Body of pancreas (tissue), 4 donors: ENCODE measurements at regions not wholly inside any gene's neighbourhood (a gene's known extent, or its start where the extent isn't known, plus 50 kb on each side); places are given as distances from the start of the nearest gene placed in this dataset.

Experiments
- ATAC-seq: fragments of 150-250 bp; one replicate; pipeline ENCODE4 v1.9.1; 2016
- DNase-seq, 4 donors: peaks; one replicate each; pipeline ENCODE4 v3.0.0-alpha.2; 2019
- H3K27ac ChIP-seq, 4 donors: fragments of 200-600 bp; sonication (generic); 1 replicate in 3 of 4; 2 replicates in 1 of 4; pipeline versions ENCODE4 v1.5.1 to v1.6.1; 2016 to 2019; ENCODE audit warnings: mild to moderate bottlenecking in 1 of 4, mixed read lengths in 1 of 4, moderate library complexity in 1 of 4
- H3K27me3 ChIP-seq, 2 donors: fragments of 200-600 bp; sonication (generic); one replicate each; pipeline ENCODE4 v1.6.0; 2016; ENCODE audit warnings: mild to moderate bottlenecking in 1 of 2
- H3K36me3 ChIP-seq, 2 donors: fragments of 200-600 bp; sonication (generic); replicated peaks in 1 of 2; 2 replicates each; pipeline ENCODE4 v1.5.1; 2016; ENCODE audit warnings: low read depth in 2 of 2; ENCODE audit not compliant: insufficient read depth in 1 of 2
- H3K4me1 ChIP-seq: fragments of 200-600 bp; sonication (generic); one replicate; pipeline ENCODE4 v1.6.0; 2016
- H3K4me3 ChIP-seq, 2 donors: fragments of 200-600 bp; sonication (generic); 1 replicate in 1 of 2; 2 replicates in 1 of 2; pipeline ENCODE4 v1.5.1; 2016 to 2019
- H3K9me3 ChIP-seq, 3 donors: fragments of 200-600 bp; sonication (generic); 1 replicate in 2 of 3; 2 replicates in 1 of 3; pipeline ENCODE4 v1.5.1; 2016
- POLR2A ChIP-seq, 3 donors: fragments of 450-650 bp; IDR thresholded peaks; one replicate each; pipeline ENCODE4 v1.6.1; 2016; ENCODE audit warnings: antibody characterized with exemption in 3 of 3, mild to moderate bottlenecking in 2 of 3
- WGBS, 2 donors: methylation state at CpG; one replicate each; pipeline ENCODE4 v1.1.5; 2017; 5-methylcytosine and 5-hydroxymethylcytosine counted together
- intact Hi-C: fragments of 100-400 bp; cut with DNase I; formaldehyde crosslinking; loops from one replicate; pipeline ENCODE4 v1.15.1; 2023
- TF ChIP-seq, protein P1 (sequence below), 7 experiments: fragments of 450-650 bp in 4 of 7; fragments of 200-600 bp in 3 of 7; sonication (generic) in 3 of 7; IDR thresholded peaks; one replicate each; pipeline ENCODE4 v1.5.1; 2016 to 2019; ENCODE audit warnings: antibody characterized with exemption in 7 of 7

DNA sequence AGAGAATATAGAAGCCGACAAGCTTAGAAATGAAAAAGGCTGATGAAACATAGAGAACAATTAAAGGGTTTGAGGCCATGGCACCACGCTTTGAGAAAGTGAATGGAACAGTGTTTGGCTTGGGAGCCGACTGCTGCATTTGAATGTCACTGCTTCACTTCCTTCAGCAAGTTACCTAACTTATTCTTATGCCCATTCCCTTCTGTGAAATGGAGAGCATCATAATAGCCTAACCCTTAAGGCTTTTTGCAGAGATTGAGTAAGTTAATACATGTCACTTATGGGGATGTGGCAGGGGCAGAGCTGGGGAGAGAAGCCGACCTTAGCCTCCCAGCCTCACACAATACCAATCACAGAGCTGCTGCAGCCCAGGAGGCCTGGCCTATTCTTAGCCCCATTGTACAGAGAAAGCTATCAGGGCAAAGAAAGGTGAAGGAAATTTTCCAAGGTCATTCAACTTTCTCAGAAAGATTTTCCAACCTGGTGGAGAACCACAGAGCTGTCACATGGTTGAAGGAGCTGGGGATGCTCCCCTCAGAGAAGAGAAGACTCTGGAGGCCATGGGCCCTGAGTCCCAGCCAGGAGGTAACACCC is 186.0 kb upstream of the GDF10 start:
- no peak for DNase-seq
- ATAC-seq: no peak
- Histone ChIP-seq H3K4me3 (no peak overlapping the region), H3K27me3 (no peaks in the 10 kb centered on the region), H3K27ac (no peak overlapping the region), H3K4me1 (no peaks in the 10 kb centered on the region), H3K9me3 (no peaks in the 10 kb centered on the region), H3K36me3 (no peaks in the 10 kb centered on the region)
- TF ChIP-seq POLR2A (IDR thresholded peaks at IDR 0.05): no peak
- TF ChIP-seq, protein P1, sequence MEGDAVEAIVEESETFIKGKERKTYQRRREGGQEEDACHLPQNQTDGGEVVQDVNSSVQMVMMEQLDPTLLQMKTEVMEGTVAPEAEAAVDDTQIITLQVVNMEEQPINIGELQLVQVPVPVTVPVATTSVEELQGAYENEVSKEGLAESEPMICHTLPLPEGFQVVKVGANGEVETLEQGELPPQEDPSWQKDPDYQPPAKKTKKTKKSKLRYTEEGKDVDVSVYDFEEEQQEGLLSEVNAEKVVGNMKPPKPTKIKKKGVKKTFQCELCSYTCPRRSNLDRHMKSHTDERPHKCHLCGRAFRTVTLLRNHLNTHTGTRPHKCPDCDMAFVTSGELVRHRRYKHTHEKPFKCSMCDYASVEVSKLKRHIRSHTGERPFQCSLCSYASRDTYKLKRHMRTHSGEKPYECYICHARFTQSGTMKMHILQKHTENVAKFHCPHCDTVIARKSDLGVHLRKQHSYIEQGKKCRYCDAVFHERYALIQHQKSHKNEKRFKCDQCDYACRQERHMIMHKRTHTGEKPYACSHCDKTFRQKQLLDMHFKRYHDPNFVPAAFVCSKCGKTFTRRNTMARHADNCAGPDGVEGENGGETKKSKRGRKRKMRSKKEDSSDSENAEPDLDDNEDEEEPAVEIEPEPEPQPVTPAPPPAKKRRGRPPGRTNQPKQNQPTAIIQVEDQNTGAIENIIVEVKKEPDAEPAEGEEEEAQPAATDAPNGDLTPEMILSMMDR (IDR thresholded peaks at IDR 0.05): no peak
- intact Hi-C loops: no loop called here
- WGBS, 2 donors: 77 to 86% methylated on average over 4 of the region's 4 CpGs

DNA sequence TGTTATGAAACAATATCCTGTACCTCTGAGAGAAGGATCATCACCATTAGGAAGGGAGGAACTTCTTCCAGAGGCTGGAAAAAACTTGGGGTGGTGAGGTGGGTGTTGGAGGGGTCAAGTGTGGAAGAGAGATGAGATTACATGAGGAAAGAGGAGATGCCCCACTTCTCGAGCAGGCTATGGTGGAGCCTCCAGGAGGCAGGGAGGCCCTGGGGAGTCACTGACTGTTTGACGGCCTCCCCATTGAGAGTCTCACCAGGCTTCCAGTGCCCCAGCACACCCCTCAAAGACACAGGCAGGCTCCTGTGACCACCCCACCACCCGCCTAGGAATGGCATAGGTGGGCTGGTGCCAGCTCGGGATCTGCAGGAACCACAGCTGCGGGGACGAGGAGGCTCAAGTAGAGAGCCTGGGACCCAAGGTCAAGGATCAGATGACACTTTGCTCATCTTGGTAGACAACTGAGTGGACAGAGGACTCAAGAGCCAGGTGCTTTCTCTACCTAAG is 185.3 kb upstream of the GDF10 start:
- no peaks in the 10 kb centered on the region for H3K4me1 ChIP-seq
- no peak overlapping the region for H3K4me3 ChIP-seq
- DNase-seq: no peak
- WGBS, 2 donors: 85 to 95% methylated on average over 6 of the region's 6 CpGs
- H3K9me3 ChIP-seq: no peaks in the 10 kb centered on the region
- no peak for ATAC-seq
- H3K27me3 ChIP-seq: no peaks in the 10 kb centered on the region
- intact Hi-C loops: no loop called here
- TF ChIP-seq, protein P1 (IDR thresholded peaks at IDR 0.05): no peak
- TF ChIP-seq POLR2A (IDR thresholded peaks at IDR 0.05): no peak
- H3K36me3 ChIP-seq: no peaks in the 10 kb centered on the region
- no peak overlapping the region for H3K27ac ChIP-seq

DNA sequence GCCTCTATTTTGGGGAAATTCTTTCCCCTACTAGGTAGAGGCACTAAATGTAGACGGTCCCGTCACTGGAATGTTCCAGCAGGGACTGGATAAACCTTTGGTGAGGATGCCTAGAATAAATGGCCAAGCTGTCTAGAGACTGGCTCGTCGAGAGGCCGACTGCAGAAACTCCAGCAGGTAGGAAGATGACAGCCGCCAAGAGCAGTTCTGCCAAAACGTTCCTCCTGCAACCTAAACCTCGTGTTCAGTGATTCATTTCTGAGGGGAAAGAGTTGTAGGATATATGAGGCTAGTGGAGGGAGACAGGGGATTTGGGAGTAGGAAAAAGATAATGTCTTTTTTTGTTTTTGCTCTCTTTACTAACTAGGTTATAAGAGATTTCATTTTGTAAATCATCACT is 184.7 kb upstream of the GDF10 start:
- DNase-seq (no peak), ATAC-seq (no peak)
- WGBS, 2 donors: 72% methylated on average over 8 of the region's 8 CpGs
- Histone ChIP-seq H3K27me3 (no peaks in the 10 kb centered on the region), H3K4me1 (no peaks in the 10 kb centered on the region), H3K36me3 (no peaks in the 10 kb centered on the region), H3K4me3 (no peak overlapping the region), H3K9me3 (no peaks in the 10 kb centered on the region), H3K27ac (no peak overlapping the region)
- TF ChIP-seq, protein P1 (IDR thresholded peaks at IDR 0.05): no peak
- no peak for TF ChIP-seq POLR2A (IDR thresholded peaks at IDR 0.05)
- intact Hi-C loops: no loop called here

DNA sequence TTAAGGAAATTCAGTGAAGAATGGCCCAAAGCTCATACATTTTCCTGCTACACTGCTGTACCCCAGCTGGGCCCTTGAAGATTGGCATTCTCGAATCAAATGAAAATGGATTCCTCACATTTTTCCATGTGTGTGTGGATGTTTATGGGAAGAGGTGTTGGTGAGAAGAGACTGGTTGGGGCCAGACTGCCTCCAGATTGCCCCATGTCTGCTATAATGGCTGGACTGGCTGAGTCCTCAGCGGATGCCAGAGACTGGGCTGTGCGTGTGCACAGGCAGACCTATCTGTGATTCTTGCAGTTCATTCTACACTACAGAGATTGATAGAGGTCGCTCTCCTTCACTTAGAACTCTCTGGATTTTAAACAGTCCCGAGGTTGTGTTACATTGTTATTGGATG is 183.6 kb upstream of the GDF10 start:
- H3K27ac ChIP-seq: no peak overlapping the region
- WGBS, 2 donors: 77 to 79% methylated on average over 5 of the region's 5 CpGs
- H3K4me1 ChIP-seq: no peaks in the 10 kb centered on the region
- H3K36me3 ChIP-seq: no peaks in the 10 kb centered on the region
- no peak for DNase-seq
- H3K27me3 ChIP-seq: no peaks in the 10 kb centered on the region
- intact Hi-C loops: no loop called here
- ATAC-seq: no peak
- no peak for TF ChIP-seq POLR2A (IDR thresholded peaks at IDR 0.05)
- TF ChIP-seq, protein P1 (IDR thresholded peaks at IDR 0.05): no peak
- H3K4me3 ChIP-seq: no peak overlapping the region
- no peaks in the 10 kb centered on the region for H3K9me3 ChIP-seq

DNA sequence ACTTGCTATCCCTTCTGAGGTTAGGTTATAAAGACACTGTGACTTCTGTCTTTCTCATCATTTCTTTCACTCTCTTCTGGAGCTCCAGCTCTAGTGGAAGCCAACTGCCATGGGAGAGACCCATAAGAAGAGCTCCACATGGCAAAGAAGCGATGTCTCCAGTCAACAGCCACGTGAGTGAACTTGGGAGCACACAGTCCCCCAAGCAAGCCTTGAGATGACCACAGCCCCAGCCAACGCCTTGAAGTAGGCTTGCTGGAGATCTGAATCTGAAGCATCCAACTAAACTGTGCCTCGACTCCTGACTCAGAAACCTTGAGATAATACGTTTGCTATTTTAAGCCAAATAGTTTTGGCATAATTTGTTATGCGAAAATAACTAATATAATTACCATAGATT is 181.7 kb upstream of the GDF10 start:
- DNase-seq (no peak), ATAC-seq (no peak)

More for the DNA sequence above, 181.7 kb upstream of the GDF10 start:
- Histone ChIP-seq H3K36me3 (no peaks in the 10 kb centered on the region), H3K27ac (no peak overlapping the region), H3K4me3 (no peak overlapping the region), H3K27me3 (no peaks in the 10 kb centered on the region), H3K9me3 (no peaks in the 10 kb centered on the region), H3K4me1 (no peaks in the 10 kb centered on the region)
- 89 to 90% methylated on average over 6 of the region's 6 CpGs for WGBS, 2 donors
- intact Hi-C loops: no loop called here
- TF ChIP-seq, protein P1 (IDR thresholded peaks at IDR 0.05): no peak
- no peak for TF ChIP-seq POLR2A (IDR thresholded peaks at IDR 0.05)
